Osteoblast (primary cell): ENCODE measurements at regions not wholly inside any gene's neighbourhood (a gene's known extent, or its start where the extent isn't known, plus 50 kb on each side); places are given as distances from the start of the nearest gene placed in this dataset.
A peak's percentile ranks its signal among the peaks of the same experiment; 100 is the strongest.

Experiments
- DNase-seq: peaks from one replicate; pipeline ENCODE4 v3.0.0; 2011; ENCODE audit warnings: low spot score, mixed read lengths; ENCODE audit not compliant: insufficient read length; ENCODE audit errors: missing footprints
- H2AFZ ChIP-seq: 2 replicates; pipeline ENCODE4 v1.6.0; 2011; ENCODE audit warnings: mild to moderate bottlenecking, low read length
- H3K27ac ChIP-seq: 2 replicates; pipeline ENCODE4 v1.5.1; 2011; ENCODE audit warnings: mild to moderate bottlenecking, low read depth, low read length, moderate library complexity
- H3K27me3 ChIP-seq: 2 replicates; pipeline ENCODE4 v1.6.0; 2012; ENCODE audit warnings: mild to moderate bottlenecking, control low read depth, inconsistent platforms, low read length, moderate library complexity; ENCODE audit not compliant: insufficient read depth
- H3K36me3 ChIP-seq: 2 replicates; pipeline ENCODE4 v1.5.1; 2011; ENCODE audit warnings: mild to moderate bottlenecking, low read length, control low read depth, moderate library complexity; ENCODE audit not compliant: insufficient read depth
- H3K4me1 ChIP-seq: 2 replicates; pipeline ENCODE4 v1.5.1; 2011; ENCODE audit warnings: mild to moderate bottlenecking, low read length, control low read depth, moderate library complexity; ENCODE audit not compliant: insufficient read depth
- H3K4me2 ChIP-seq: 2 replicates; pipeline ENCODE4 v1.6.0; 2011; ENCODE audit warnings: mild to moderate bottlenecking, low read length; ENCODE audit not compliant: insufficient read depth
- H3K4me3 ChIP-seq: fragments of 200-600 bp; sonication (generic); 3 replicates; pipeline ENCODE4 v1.5.1; 2012; ENCODE audit warnings: mild to moderate bottlenecking, low read length, inconsistent platforms; ENCODE audit not compliant: insufficient read depth
- H3K79me2 ChIP-seq: 2 replicates; pipeline ENCODE4 v1.6.0; 2012; ENCODE audit warnings: mild to moderate bottlenecking, low read length, control low read depth, inconsistent platforms; ENCODE audit not compliant: insufficient read depth
- H3K9me3 ChIP-seq: 2 replicates; pipeline ENCODE4 v1.5.1; 2011; ENCODE audit warnings: low read depth, low read length, control low read depth
- H4K20me1 ChIP-seq: 2 replicates; pipeline ENCODE4 v1.6.0; 2012; ENCODE audit warnings: mild to moderate bottlenecking, low read length, control low read depth; ENCODE audit not compliant: insufficient read depth
- CTCF ChIP-seq: IDR thresholded peaks from 2 replicates; pipeline ENCODE4 v1.5.1; 2011; ENCODE audit warnings: mild to moderate bottlenecking, low read depth, low read length, moderate library complexity; ENCODE audit errors: extremely low read depth

- Histone ChIP-seq H3K4me1 (peaks cover 4% of the 10 kb centered on the region), H4K20me1 (peaks cover 2% of the 10 kb centered on the region), H3K27me3 (peaks cover 51% of the 10 kb centered on the region), H3K27ac (no peak overlapping the region), H3K79me2 (no peaks in the 10 kb centered on the region), H2AFZ (no peak overlapping the region), H3K4me2 (no peak overlapping the region), H3K9me3 (no peaks in the 10 kb centered on the region), H3K4me3 (no peak overlapping the region), H3K36me3 (no peaks in the 10 kb centered on the region)
- no peak for TF ChIP-seq CTCF
- no peak for DNase-seq
Measured at GRCh38 chr11:46198245-46199240, 77.3 kb upstream of the PHF21A start.

- Histone ChIP-seq H3K9me3 (no peaks in the 10 kb centered on the region), H3K36me3 (no peaks in the 10 kb centered on the region), H3K4me1 (peaks cover 4% of the 10 kb centered on the region), H3K79me2 (no peaks in the 10 kb centered on the region), H3K27me3 (peaks cover 47% of the 10 kb centered on the region), H3K4me2 (no peak overlapping the region), H2AFZ (no peak overlapping the region), H3K4me3 (no peak overlapping the region), H3K27ac (no peak overlapping the region), H4K20me1 (peaks cover 2% of the 10 kb centered on the region)
- peak; percentile 55 for DNase-seq
- no peak for TF ChIP-seq CTCF
Measured at GRCh38 chr11:46197421-46197820, 76.2 kb upstream of the PHF21A start.

- Histone ChIP-seq H3K79me2 (no peaks in the 10 kb centered on the region), H4K20me1 (no peaks in the 10 kb centered on the region), H3K27me3 (peaks cover 40% of the 10 kb centered on the region), H3K4me3 (no peak overlapping the region), H3K36me3 (no peaks in the 10 kb centered on the region), H3K4me1 (peaks cover 11% of the 10 kb centered on the region), H2AFZ (no peak overlapping the region), H3K9me3 (no peaks in the 10 kb centered on the region), H3K27ac (no peak overlapping the region), H3K4me2 (no peak overlapping the region)
- TF ChIP-seq CTCF: no peak
- no peak for DNase-seq
Measured at GRCh38 chr11:46188017-46188416, 66.8 kb upstream of the PHF21A start.

GRCh38 chr11:46183819-46184218 is 62.6 kb upstream of the PHF21A start:
- no peak overlapping the region for H3K27ac ChIP-seq
- H3K36me3 ChIP-seq: no peaks in the 10 kb centered on the region
- no peaks in the 10 kb centered on the region for H4K20me1 ChIP-seq
- no peak overlapping the region for H3K4me2 ChIP-seq
- peaks cover 11% of the 10 kb centered on the region for H3K4me1 ChIP-seq
- TF ChIP-seq CTCF: no peak
- H3K79me2 ChIP-seq: no peaks in the 10 kb centered on the region
- no peaks in the 10 kb centered on the region for H3K9me3 ChIP-seq
- peak; percentile 58 for DNase-seq
- H3K4me3 ChIP-seq: no peak overlapping the region
- peaks cover 40% of the 10 kb centered on the region for H3K27me3 ChIP-seq
- H2AFZ ChIP-seq: no peak overlapping the region
